Endodermal cell (in vitro differentiated cells): ENCODE measurements at regions not wholly inside any gene's neighbourhood (a gene's known extent, or its start where the extent isn't known, plus 50 kb on each side); places are given as distances from the start of the nearest gene placed in this dataset.

Experiments
- DNase-seq: peaks from one replicate; pipeline ENCODE4 v3.0.0-alpha.2; 2017
- H3K27ac ChIP-seq: 2 replicates; pipeline ENCODE4 v1.5.1; 2013; ENCODE audit warnings: mild to moderate bottlenecking, low read depth, low read length, moderate library complexity
- H3K27me3 ChIP-seq: 2 replicates; pipeline ENCODE4 v1.6.1; 2013; ENCODE audit warnings: mild to moderate bottlenecking, low read length, moderate library complexity; ENCODE audit not compliant: insufficient read depth, control insufficient read depth, poor library complexity, severe bottlenecking
- H3K36me3 ChIP-seq: 2 replicates; pipeline ENCODE4 v1.7.0; 2013; ENCODE audit warnings: mild to moderate bottlenecking, low read length, moderate library complexity; ENCODE audit not compliant: control insufficient read depth, insufficient read depth
- H3K4me1 ChIP-seq: one replicate; pipeline ENCODE4 v1.7.0; 2013; ENCODE audit warnings: low read length; ENCODE audit not compliant: control insufficient read depth, insufficient read depth
- H3K4me3 ChIP-seq: 2 replicates; pipeline ENCODE4 v1.5.1; 2013; ENCODE audit warnings: mild to moderate bottlenecking, low read length, moderate library complexity
- H3K9ac ChIP-seq: 2 replicates; pipeline ENCODE4 v1.6.1; 2013; ENCODE audit warnings: mild to moderate bottlenecking, low read length, moderate library complexity; ENCODE audit not compliant: poor library complexity, severe bottlenecking; ENCODE audit errors: extremely low read depth
- H3K9me3 ChIP-seq: 2 replicates; pipeline ENCODE4 v1.6.1; 2013; ENCODE audit warnings: mild to moderate bottlenecking, low read length, moderate library complexity; ENCODE audit not compliant: control insufficient read depth
- H3K27ac Mint-ChIP-seq: 2 replicates; pipeline ENCODE4 v1.8.0; 2020; ENCODE audit warnings: mixed read lengths
- H3K27me3 Mint-ChIP-seq: 2 replicates; pipeline ENCODE4 v1.8.0; 2021; ENCODE audit warnings: mild to moderate bottlenecking, mixed read lengths; ENCODE audit not compliant: insufficient read depth
- H3K36me3 Mint-ChIP-seq: 2 replicates; pipeline ENCODE4 v1.8.0; 2020; ENCODE audit warnings: low read depth, mixed read lengths
- H3K4me1 Mint-ChIP-seq: 2 replicates; pipeline ENCODE4 v1.8.0; 2020; ENCODE audit warnings: mixed read lengths
- H3K4me3 Mint-ChIP-seq: 2 replicates; pipeline ENCODE4 v1.8.0; 2020; ENCODE audit warnings: mild to moderate bottlenecking, moderate library complexity, mixed read lengths
- H3K9me3 Mint-ChIP-seq: 2 replicates; pipeline ENCODE4 v1.8.0; 2020; ENCODE audit warnings: mild to moderate bottlenecking, mixed read lengths
- CTCF ChIP-seq: fragments of 200-600 bp; sonication (generic); conservative IDR thresholded peaks from 2 replicates; pipeline ENCODE4 v1.5.0; 2021; ENCODE audit warnings: antibody characterized with exemption, mild to moderate bottlenecking
- WGBS, 2 experiments: methylation state at CpG; one replicate each; pipeline versions ENCODE4 v1.1.5 to v1.1.7; 2013; ENCODE audit warnings: missing lambda C conversion rate in 2 of 2, mixed read lengths in 1 of 2; ENCODE audit not compliant: insufficient coverage in 1 of 2, insufficient read length in 1 of 2; 5-methylcytosine and 5-hydroxymethylcytosine counted together

- Histone ChIP-seq H3K9ac (no peak overlapping the region), H3K36me3 (no peaks in the 10 kb centered on the region), H3K9me3 (no peaks in the 10 kb centered on the region), H3K4me3 (no peak overlapping the region), H3K27ac (no peak overlapping the region), H3K27me3 (peaks cover 5% of the 10 kb centered on the region), H3K4me1 (peaks cover 17% of the 10 kb centered on the region)
- Mint-ChIP-seq H3K4me1 (peaks cover 20% of the 10 kb centered on the region), H3K4me3 (no peak overlapping the region), H3K27me3 (peaks cover 10% of the 10 kb centered on the region), H3K36me3 (no peaks in the 10 kb centered on the region), H3K27ac (no peak overlapping the region), H3K9me3 (no peaks in the 10 kb centered on the region)
- DNase-seq = no peak
- WGBS, 2 experiments = 94 to 100% methylated on average over 5 to 11 of the region's 11 CpGs
- TF ChIP-seq CTCF = no peak
Observed at GRCh38 chr6:1082285-1082935, 229.5 kb upstream of the FOXQ1 start.

GRCh38 chr6:1081551-1082284 is 230.2 kb upstream of the FOXQ1 start:
- WGBS, 2 experiments = 87 to 93% methylated on average over 6 to 7 of the region's 7 CpGs
- peaks cover 20% of the 10 kb centered on the region for H3K4me1 Mint-ChIP-seq
- no peak overlapping the region for H3K4me3 Mint-ChIP-seq
- peaks cover 10% of the 10 kb centered on the region for H3K27me3 Mint-ChIP-seq
- peaks cover 19% of the 10 kb centered on the region for H3K4me1 ChIP-seq
- H3K27ac Mint-ChIP-seq = no peak overlapping the region
- TF ChIP-seq CTCF = no peak
- H3K9ac ChIP-seq = no peak overlapping the region
- no peak for DNase-seq
- H3K9me3 Mint-ChIP-seq = no peaks in the 10 kb centered on the region
- no peak overlapping the region for H3K27ac ChIP-seq
- peaks cover 5% of the 10 kb centered on the region for H3K27me3 ChIP-seq
- H3K36me3 Mint-ChIP-seq = no peaks in the 10 kb centered on the region
- no peaks in the 10 kb centered on the region for H3K36me3 ChIP-seq
- H3K4me3 ChIP-seq = no peak overlapping the region
- H3K9me3 ChIP-seq = no peaks in the 10 kb centered on the region

- WGBS, 2 experiments = 94 to 95% methylated on average over 27 to 34 of the region's 34 CpGs
- peaks cover 10% of the 10 kb centered on the region for H3K27me3 Mint-ChIP-seq
- no peaks in the 10 kb centered on the region for H3K9me3 ChIP-seq
- TF ChIP-seq CTCF = no peak
- H3K9ac ChIP-seq = no peak overlapping the region
- no peaks in the 10 kb centered on the region for H3K36me3 ChIP-seq
- DNase-seq = no peak
- H3K27ac ChIP-seq = no peak overlapping the region
- no peaks in the 10 kb centered on the region for H3K36me3 Mint-ChIP-seq
- H3K9me3 Mint-ChIP-seq = no peaks in the 10 kb centered on the region
- peaks cover 22% of the 10 kb centered on the region for H3K4me1 ChIP-seq
- no peak overlapping the region for H3K27ac Mint-ChIP-seq
- peaks cover 5% of the 10 kb centered on the region for H3K27me3 ChIP-seq
- no peak overlapping the region for H3K4me3 ChIP-seq
- H3K4me3 Mint-ChIP-seq = no peak overlapping the region
- peaks cover 23% of the 10 kb centered on the region for H3K4me1 Mint-ChIP-seq
Observed at GRCh38 chr6:1080453-1081337, 231.2 kb upstream of the FOXQ1 start.
